Fibroblast of lung (primary cell): ENCODE measurements at regions not wholly inside any gene's neighbourhood (a gene's known extent, or its start where the extent isn't known, plus 50 kb on each side); places are given as distances from the start of the nearest gene placed in this dataset.

Experiments used
- CTCF ChIP-seq, 2 donors: IDR thresholded peaks in 1 of 2; conservative IDR thresholded peaks in 1 of 2; 1 replicate in 1 of 2; 2 replicates in 1 of 2; pipeline ENCODE4 v1.5.1; 2011 to 2012; ENCODE audit warnings: low read length in 2 of 2, control low read depth in 1 of 2, inconsistent platforms in 1 of 2, low read depth in 1 of 2, mild to moderate bottlenecking in 1 of 2
- EZH2 ChIP-seq: IDR thresholded peaks from 2 replicates; pipeline ENCODE4 v1.5.1; 2012; ENCODE audit warnings: low read length, control low read depth, mild to moderate bottlenecking; ENCODE audit errors: missing control alignments

- TF ChIP-seq CTCF (conservative IDR thresholded peaks at IDR 0.05 in 1 of 2, IDR thresholded peaks at IDR 0.05 in 1 of 2; ENCODE audit: low read depth in 1 of 2, low read length in 2 of 2) (no peak), EZH2 (no peak)
Observed at GRCh38 chr4:170949084-170949483, 859.3 kb upstream of the AADAT start.
